GM23338 (cell line): ENCODE measurements at regions not wholly inside any gene's neighbourhood (a gene's known extent, or its start where the extent isn't known, plus 50 kb on each side); places are given as distances from the start of the nearest gene placed in this dataset.

Source experiments
- CTCF ChIP-seq, 2 experiments: fragments of 200-600 bp in 1 of 2; sonication (generic) in 1 of 2; conservative IDR thresholded peaks; 2 replicates each; pipeline versions ENCODE4 v1.5.1 to v1.6.1; 2016 to 2017; ENCODE audit warnings: antibody characterized with exemption in 2 of 2, low read depth in 2 of 2, mild to moderate bottlenecking in 2 of 2, moderate library complexity in 1 of 2
- EZH2 ChIP-seq: fragments of 200-600 bp; sonication (generic); IDR thresholded peaks from one replicate; pipeline ENCODE4 v1.8.0; 2017; ENCODE audit warnings: antibody characterized with exemption, mild to moderate bottlenecking, low read depth; ENCODE audit not compliant: unreplicated experiment

- TF ChIP-seq EZH2 (no peak), CTCF (conservative IDR thresholded peaks at IDR 0.05; ENCODE audit: low read depth in 2 of 2) (no peak)
These were observed 186.7 kb downstream of the LARP7 start for GRCh38 chr4:112823606-112824005.
